ENCODE measurements at regions not wholly inside any gene's neighbourhood (a gene's known extent, or its start where the extent isn't known, plus 50 kb on each side); places are given as distances from the start of the nearest gene placed in this dataset.

- no peak for TF ChIP-seq CTCF (IDR thresholded peaks at IDR 0.05)
Observed at GRCh38 chr2:105470979-105471378, 72.1 kb upstream of the FHL2 start.

DNA sequence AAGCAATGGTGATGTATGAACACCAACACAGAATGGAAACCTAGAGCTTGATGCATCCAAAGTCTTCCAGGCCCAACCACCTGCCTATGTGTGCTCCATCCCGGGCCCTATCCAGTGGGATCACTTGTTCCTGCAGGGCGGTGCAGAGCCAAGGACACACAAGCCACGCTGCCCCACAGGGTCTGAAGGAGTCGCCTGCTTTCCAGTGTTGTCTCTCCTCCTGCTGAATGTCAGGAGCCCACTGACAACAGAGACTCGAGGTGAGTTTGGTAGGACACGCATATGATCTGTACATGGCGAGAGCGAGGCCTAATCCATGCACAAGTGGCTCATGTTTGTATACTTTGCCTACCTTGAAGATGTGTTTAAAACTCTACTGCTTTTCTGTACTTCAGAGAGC is 70.9 kb upstream of the FHL2 start:
- no peak for TF ChIP-seq CTCF (IDR thresholded peaks at IDR 0.05)

DNA sequence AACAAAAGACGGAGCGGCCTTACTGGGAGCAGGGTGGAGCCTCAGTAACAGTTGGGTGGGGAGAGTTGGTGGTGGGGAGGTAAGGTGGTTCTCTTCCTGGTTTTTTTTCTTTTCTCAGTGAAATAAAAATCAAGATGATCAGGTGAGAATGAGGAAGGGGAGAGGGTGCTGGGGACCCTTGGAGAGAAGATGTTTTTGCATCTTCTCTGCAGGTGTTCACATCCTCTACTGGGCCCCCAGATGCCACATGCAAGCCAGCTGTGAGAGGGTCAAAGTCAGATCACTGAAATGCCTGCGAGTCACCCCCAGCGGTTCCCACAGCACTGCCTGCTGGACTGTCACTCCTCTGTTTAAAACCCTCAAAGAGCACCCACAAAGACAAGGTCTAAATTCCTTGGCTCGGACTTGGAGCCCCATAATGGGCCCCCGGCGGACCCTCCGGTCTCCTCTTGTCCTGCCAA is 69.8 kb upstream of the FHL2 start:
- TF ChIP-seq CTCF (IDR thresholded peaks at IDR 0.05), result no peak

GRCh38 chr2:105464325-105464724 is 65.5 kb upstream of the FHL2 start:
- no peak for TF ChIP-seq CTCF (IDR thresholded peaks at IDR 0.05)

DNA sequence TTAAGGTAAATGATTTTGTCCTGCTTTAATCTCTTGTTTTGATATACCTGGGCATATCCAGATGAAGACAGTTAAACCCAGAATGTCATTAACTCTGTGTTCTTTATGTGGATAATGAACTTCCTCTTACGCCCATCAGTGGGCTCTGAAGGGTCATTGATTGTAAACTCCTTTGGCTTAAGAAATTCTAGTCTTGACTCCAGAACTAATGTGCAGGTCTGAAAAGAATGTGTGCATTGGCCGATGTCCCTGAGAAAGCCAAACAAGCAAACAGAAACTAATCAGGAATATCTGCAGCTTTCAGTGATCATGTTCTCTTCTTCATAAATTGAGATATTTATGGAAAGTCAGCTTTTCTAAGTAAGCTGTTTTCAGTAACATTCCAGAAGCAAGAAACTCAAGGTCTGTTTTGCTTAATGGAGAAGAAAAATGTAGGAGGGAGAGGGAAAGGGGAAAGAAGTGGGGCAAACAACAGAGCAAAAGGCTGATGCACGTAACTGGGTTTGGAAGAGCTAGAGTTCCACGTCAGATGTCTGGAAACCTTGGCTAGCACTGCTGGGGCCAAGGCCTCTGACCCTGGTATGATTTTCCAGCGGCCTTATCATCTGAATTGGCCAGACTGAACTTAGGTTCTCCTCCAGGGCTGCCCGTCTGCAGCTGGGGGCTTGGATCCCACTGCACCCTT is 61.3 kb upstream of the FHL2 start:
- TF ChIP-seq CTCF (IDR thresholded peaks at IDR 0.05), result no peak

GRCh38 chr2:105458076-105458475 is 59.2 kb upstream of the FHL2 start:
- TF ChIP-seq CTCF (IDR thresholded peaks at IDR 0.05), result no peak

- TF ChIP-seq CTCF (IDR thresholded peaks at IDR 0.05), result no peak
Observed at GRCh38 chr2:105455488-105456003, 56.7 kb upstream of the FHL2 start.

Data from LNCAP (cell line).